Parathyroid adenoma (tissue), 2 donors: ENCODE measurements at regions not wholly inside any gene's neighbourhood (a gene's known extent, or its start where the extent isn't known, plus 50 kb on each side); places are given as distances from the start of the nearest gene placed in this dataset.

Source experiments
- H2AFZ ChIP-seq: fragments of 300-600 bp; sonication (generic); one replicate; pipeline ENCODE4 v1.7.0; 2017; ENCODE audit warnings: antibody characterized with exemption, mild to moderate bottlenecking
- H3K27ac ChIP-seq: fragments of 300-600 bp; sonication (generic); one replicate; pipeline ENCODE4 v1.7.0; 2017
- H3K27me3 ChIP-seq: fragments of 300-600 bp; sonication (generic); one replicate; pipeline ENCODE4 v1.7.0; 2017; ENCODE audit warnings: low read length; ENCODE audit not compliant: control insufficient read depth, insufficient read depth
- H3K36me3 ChIP-seq: fragments of 300-600 bp; sonication (generic); one replicate; pipeline ENCODE4 v1.7.0; 2017; ENCODE audit warnings: low read length; ENCODE audit not compliant: control insufficient read depth, insufficient read depth
- H3K4me1 ChIP-seq: fragments of 300-600 bp; sonication (generic); one replicate; pipeline ENCODE4 v1.7.0; 2017; ENCODE audit warnings: control low read depth
- H3K4me2 ChIP-seq: fragments of 300-600 bp; sonication (generic); one replicate; pipeline ENCODE4 v1.7.0; 2017; ENCODE audit warnings: low read length
- H3K4me3 ChIP-seq: fragments of 300-600 bp; sonication (generic); one replicate; pipeline ENCODE4 v1.7.0; 2017; ENCODE audit warnings: low read depth, low read length
- H3K79me2 ChIP-seq: fragments of 300-600 bp; sonication (generic); one replicate; pipeline ENCODE4 v1.7.0; 2017; ENCODE audit warnings: control low read depth
- H3K9ac ChIP-seq: fragments of 300-600 bp; sonication (generic); one replicate; pipeline ENCODE4 v1.7.0; 2017; ENCODE audit warnings: mild to moderate bottlenecking
- H3K9me3 ChIP-seq: fragments of 300-600 bp; sonication (generic); one replicate; pipeline ENCODE4 v1.7.0; 2017; ENCODE audit warnings: low read length; ENCODE audit not compliant: control insufficient read depth
- TF ChIP-seq, protein P1 (sequence below): fragments of 300-600 bp; sonication (generic); IDR thresholded peaks from one replicate; pipeline ENCODE4 v1.7.0; 2017; ENCODE audit warnings: antibody characterized with exemption, mild to moderate bottlenecking
- donor health status: primary hyperparathyroidism.

DNA sequence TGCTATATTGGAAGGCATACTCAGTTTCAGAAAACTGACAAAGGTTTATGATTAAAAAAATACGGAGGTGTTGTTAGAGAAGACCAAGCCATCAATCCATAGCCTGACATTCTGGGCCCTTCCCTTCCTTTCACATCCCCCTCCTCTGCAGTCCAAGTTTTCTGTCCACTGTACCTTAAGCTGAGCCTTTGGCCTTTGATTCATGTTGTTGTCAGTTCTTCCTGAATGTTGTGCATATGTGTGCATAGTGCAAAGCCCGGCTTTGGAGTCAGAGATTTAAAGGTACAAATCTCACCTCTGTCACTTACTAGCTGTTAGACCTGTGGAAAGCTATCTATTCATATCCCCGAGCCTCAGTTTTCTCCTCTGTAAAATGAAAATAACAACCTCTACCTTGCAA, 104.9 kb upstream of the AGBL1 start:
- Histone ChIP-seq H3K9me3 (peaks cover 3% of the 10 kb centered on the region), H3K36me3 (no peaks in the 10 kb centered on the region), H3K9ac (no peak overlapping the region), H3K27me3 (no peaks in the 10 kb centered on the region), H2AFZ (no peak overlapping the region), H3K4me1 (no peaks in the 10 kb centered on the region), H3K79me2 (no peaks in the 10 kb centered on the region), H3K4me3 (no peak overlapping the region), H3K4me2 (no peak overlapping the region), H3K27ac (no peak overlapping the region)
- TF ChIP-seq, protein P1, sequence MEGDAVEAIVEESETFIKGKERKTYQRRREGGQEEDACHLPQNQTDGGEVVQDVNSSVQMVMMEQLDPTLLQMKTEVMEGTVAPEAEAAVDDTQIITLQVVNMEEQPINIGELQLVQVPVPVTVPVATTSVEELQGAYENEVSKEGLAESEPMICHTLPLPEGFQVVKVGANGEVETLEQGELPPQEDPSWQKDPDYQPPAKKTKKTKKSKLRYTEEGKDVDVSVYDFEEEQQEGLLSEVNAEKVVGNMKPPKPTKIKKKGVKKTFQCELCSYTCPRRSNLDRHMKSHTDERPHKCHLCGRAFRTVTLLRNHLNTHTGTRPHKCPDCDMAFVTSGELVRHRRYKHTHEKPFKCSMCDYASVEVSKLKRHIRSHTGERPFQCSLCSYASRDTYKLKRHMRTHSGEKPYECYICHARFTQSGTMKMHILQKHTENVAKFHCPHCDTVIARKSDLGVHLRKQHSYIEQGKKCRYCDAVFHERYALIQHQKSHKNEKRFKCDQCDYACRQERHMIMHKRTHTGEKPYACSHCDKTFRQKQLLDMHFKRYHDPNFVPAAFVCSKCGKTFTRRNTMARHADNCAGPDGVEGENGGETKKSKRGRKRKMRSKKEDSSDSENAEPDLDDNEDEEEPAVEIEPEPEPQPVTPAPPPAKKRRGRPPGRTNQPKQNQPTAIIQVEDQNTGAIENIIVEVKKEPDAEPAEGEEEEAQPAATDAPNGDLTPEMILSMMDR, result no peak

DNA sequence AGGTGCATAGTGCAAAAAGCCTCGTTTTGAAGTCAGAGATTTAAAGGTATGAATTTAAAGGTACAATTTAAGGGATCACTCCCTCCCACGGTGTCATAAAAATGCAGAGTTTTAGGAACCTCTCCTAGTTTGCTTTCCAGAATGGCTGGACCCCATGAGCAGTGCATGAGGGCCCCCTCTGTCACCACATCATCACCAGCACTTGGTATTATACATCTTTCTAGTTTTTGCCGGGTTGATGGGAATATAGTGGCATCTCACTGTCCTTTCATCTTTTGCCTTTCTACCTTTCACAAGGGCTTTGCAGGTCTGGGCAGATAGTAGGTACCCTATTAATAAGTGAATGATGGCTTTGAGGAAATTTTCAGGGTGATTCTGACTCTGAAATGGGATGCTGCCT, 103.6 kb upstream of the AGBL1 start:
- no peak overlapping the region for H3K9ac ChIP-seq
- no peaks in the 10 kb centered on the region for H3K36me3 ChIP-seq
- H3K9me3 ChIP-seq, result peaks cover 3% of the 10 kb centered on the region
- no peak overlapping the region for H3K4me3 ChIP-seq
- no peaks in the 10 kb centered on the region for H3K4me1 ChIP-seq
- no peaks in the 10 kb centered on the region for H3K27me3 ChIP-seq
- TF ChIP-seq, protein P1, result no peak
- no peak overlapping the region for H2AFZ ChIP-seq
- no peak overlapping the region for H3K27ac ChIP-seq
- no peak overlapping the region for H3K4me2 ChIP-seq
- no peaks in the 10 kb centered on the region for H3K79me2 ChIP-seq

DNA sequence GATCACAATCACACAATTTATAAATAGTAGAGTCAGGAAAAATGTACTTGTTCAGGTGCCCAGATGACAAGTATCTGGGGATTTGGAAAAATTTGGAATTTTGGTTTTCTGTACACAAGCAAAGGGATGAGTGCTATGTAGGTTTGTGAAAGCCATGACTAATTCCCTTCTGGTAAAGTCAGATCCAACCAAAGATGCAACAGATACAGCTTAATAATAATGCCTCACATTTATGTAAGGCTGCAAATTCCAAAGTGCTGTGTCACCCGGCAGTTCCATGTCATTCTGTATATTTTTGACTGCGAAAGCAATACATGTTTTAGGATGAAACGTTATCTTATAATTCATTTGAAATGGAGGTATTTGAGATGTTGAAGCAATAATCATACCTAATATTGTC, 102.7 kb upstream of the AGBL1 start:
- Histone ChIP-seq H3K9ac (no peak overlapping the region), H3K36me3 (no peaks in the 10 kb centered on the region)

DNA sequence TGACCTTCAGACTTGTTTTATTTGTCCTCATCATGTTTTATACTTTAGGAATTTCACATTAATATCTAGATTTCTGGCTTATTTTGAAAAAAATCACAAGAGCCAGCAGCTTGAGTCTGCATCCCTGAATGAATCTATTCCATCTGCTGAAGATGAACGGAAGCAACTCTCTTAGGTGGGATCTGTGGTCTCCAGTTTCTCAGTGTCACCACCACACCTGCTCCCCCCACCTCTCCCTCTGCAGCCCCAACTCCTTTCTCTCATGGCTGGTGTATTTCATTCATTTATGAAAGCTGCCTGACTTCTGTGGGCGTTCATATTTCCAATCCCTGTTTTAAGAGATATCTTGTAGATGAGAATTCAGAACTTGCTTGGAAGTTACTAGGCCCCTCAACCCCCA, 102.1 kb upstream of the AGBL1 start:
- H2AFZ ChIP-seq, result no peak overlapping the region
- no peak overlapping the region for H3K4me3 ChIP-seq
- no peaks in the 10 kb centered on the region for H3K4me1 ChIP-seq
- no peak overlapping the region for H3K4me2 ChIP-seq
- no peak overlapping the region for H3K27ac ChIP-seq
- peaks cover 3% of the 10 kb centered on the region for H3K9me3 ChIP-seq
- no peaks in the 10 kb centered on the region for H3K36me3 ChIP-seq
- no peaks in the 10 kb centered on the region for H3K79me2 ChIP-seq
- TF ChIP-seq, protein P1, result no peak
- no peak overlapping the region for H3K9ac ChIP-seq
- H3K27me3 ChIP-seq, result no peaks in the 10 kb centered on the region

More for the DNA sequence above, 102.7 kb upstream of the AGBL1 start:
- H3K27me3 ChIP-seq, result no peaks in the 10 kb centered on the region
- TF ChIP-seq, protein P1, result no peak
- H3K4me2 ChIP-seq, result no peak overlapping the region
- no peak overlapping the region for H3K4me3 ChIP-seq
- H3K9me3 ChIP-seq, result peaks cover 3% of the 10 kb centered on the region
- H2AFZ ChIP-seq, result no peak overlapping the region
- no peaks in the 10 kb centered on the region for H3K4me1 ChIP-seq
- no peak overlapping the region for H3K27ac ChIP-seq
- no peaks in the 10 kb centered on the region for H3K79me2 ChIP-seq

DNA sequence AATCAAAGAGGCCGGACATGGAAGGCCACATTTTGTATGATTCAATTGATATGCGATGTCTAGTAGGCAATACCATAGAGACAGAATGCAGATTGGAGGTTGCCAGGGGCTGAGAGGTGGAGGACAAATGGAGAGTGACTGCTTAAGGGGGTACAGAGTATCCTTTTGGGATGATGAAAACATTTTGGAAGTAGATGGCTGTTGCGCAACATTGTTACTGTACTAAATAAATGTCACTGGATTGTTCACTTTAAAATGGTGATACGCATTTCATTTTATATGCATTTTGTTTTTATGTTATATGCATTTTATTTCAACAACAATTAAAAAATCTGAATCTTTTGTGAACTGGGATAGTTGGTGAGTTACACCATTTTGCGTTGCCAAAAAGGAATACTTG, 99.7 kb upstream of the AGBL1 start:
- TF ChIP-seq, protein P1, result no peak
- no peaks in the 10 kb centered on the region for H3K4me1 ChIP-seq
- H3K27ac ChIP-seq, result no peak overlapping the region
- no peak overlapping the region for H2AFZ ChIP-seq
- no peaks in the 10 kb centered on the region for H3K36me3 ChIP-seq
- H3K79me2 ChIP-seq, result no peaks in the 10 kb centered on the region
- H3K4me2 ChIP-seq, result no peak overlapping the region
- no peak overlapping the region for H3K9ac ChIP-seq
- H3K27me3 ChIP-seq, result no peaks in the 10 kb centered on the region
- H3K4me3 ChIP-seq, result no peak overlapping the region
- peaks cover 3% of the 10 kb centered on the region for H3K9me3 ChIP-seq
